Spleen (tissue), 11 donors: ENCODE measurements at regions not wholly inside any gene's neighbourhood (a gene's known extent, or its start where the extent isn't known, plus 50 kb on each side); places are given as distances from the start of the nearest gene placed in this dataset.

Experiments used
- DNase-seq: peaks from one replicate; pipeline ENCODE4 v3.0.0-alpha.2; 2020
- H3K27ac ChIP-seq, 8 donors: fragments of 200-600 bp; sonication (generic) in 7 of 8; 1 replicate in 4 of 8; 2 replicates in 4 of 8; pipeline versions ENCODE4 v1.5.0 to v1.8.0; 2016 to 2021; ENCODE audit warnings: inconsistent platforms in 4 of 8, mild to moderate bottlenecking in 4 of 8, moderate library complexity in 1 of 8
- H3K27me3 ChIP-seq, 7 donors: fragments of 200-600 bp; sonication (generic) in 6 of 7; replicated peaks in 1 of 7; 1 replicate in 4 of 7; 2 replicates in 3 of 7; pipeline versions ENCODE4 v1.5.0 to v1.8.0; 2016 to 2021; ENCODE audit warnings: inconsistent platforms in 3 of 7, mild to moderate bottlenecking in 1 of 7
- H3K36me3 ChIP-seq, 6 donors: fragments of 200-600 bp; sonication (generic) in 5 of 6; 1 replicate in 4 of 6; 2 replicates in 2 of 6; pipeline versions ENCODE4 v1.5.0 to v1.8.0; 2016 to 2021; ENCODE audit warnings: inconsistent platforms in 2 of 6
- H3K4me1 ChIP-seq, 6 donors: fragments of 200-600 bp; sonication (generic) in 5 of 6; 1 replicate in 3 of 6; 2 replicates in 3 of 6; pipeline versions ENCODE4 v1.5.0 to v1.8.0; 2016 to 2021; ENCODE audit warnings: inconsistent platforms in 3 of 6
- H3K4me3 ChIP-seq, 8 donors: fragments of 200-600 bp; sonication (generic) in 7 of 8; 1 replicate in 4 of 8; 2 replicates in 4 of 8; pipeline versions ENCODE4 v1.5.0 to v1.8.0; 2016 to 2021; ENCODE audit warnings: inconsistent platforms in 4 of 8, mild to moderate bottlenecking in 4 of 8, moderate library complexity in 2 of 8
- H3K9me3 ChIP-seq, 8 donors: fragments of 200-600 bp; sonication (generic) in 7 of 8; 1 replicate in 4 of 8; 2 replicates in 4 of 8; pipeline versions ENCODE4 v1.5.0 to v1.8.0; 2016 to 2021; ENCODE audit warnings: inconsistent platforms in 4 of 8
- CTCF ChIP-seq, 11 experiments: fragments of 200-600 bp in 7 of 11; fragments of 450-650 bp in 4 of 11; sonication (generic) in 4 of 11; IDR thresholded peaks in 8 of 11; conservative IDR thresholded peaks in 3 of 11; 1 replicate in 7 of 11; 2 replicates in 4 of 11; pipeline versions ENCODE4 v1.4.0 to v1.8.0; 2016 to 2021; ENCODE audit warnings: antibody characterized with exemption in 11 of 11, inconsistent platforms in 4 of 11, mild to moderate bottlenecking in 1 of 11
- POLR2A ChIP-seq, 3 donors: fragments of 450-650 bp; IDR thresholded peaks; one replicate each; pipeline ENCODE4 v1.5.1; 2017; ENCODE audit warnings: antibody characterized with exemption in 3 of 3, mild to moderate bottlenecking in 1 of 3
- POLR2AphosphoS5 ChIP-seq, 3 donors: sonication (generic); formaldehyde crosslinking; IDR thresholded peaks; one replicate each; pipeline ENCODE4 v1.5.1; 2017; ENCODE audit warnings: antibody characterized with exemption in 3 of 3
- WGBS, 5 donors: extraction: QIAGEN DNeasy Blood & Tissue Kit in 3 of 5; methylation state at CpG; one replicate each; pipeline versions ENCODE4 v1.1.5 to v1.1.7; 2013 to 2018; 5-methylcytosine and 5-hydroxymethylcytosine counted together
- intact Hi-C: fragments of 100-400 bp; cut with DNase I; formaldehyde crosslinking; loops from one replicate; pipeline ENCODE4 v1.15.0; 2023; ENCODE audit warnings: low total_unique reads
- donor health status: healthy with polysubstance abuse.
- donor health status: DM: no; HTN: no; CAD: no; lungs with moderate emphysema.
- donor health status: DM: no; HTN: no; CAD: no.
- donor health status: Bipolar disorder and iron deficiency.
- donor health status: healthy.
- donor health status: DM: no; HTN: no; CAD: no.
- donor health status: DM: yes; HTN: yes; CAD: no.

- no peak for TF ChIP-seq POLR2A (IDR thresholded peaks at IDR 0.05)
- TF ChIP-seq CTCF (IDR thresholded peaks at IDR 0.05 in 8 of 11, conservative IDR thresholded peaks at IDR 0.05 in 3 of 11): no peak
- TF ChIP-seq POLR2AphosphoS5 (IDR thresholded peaks at IDR 0.05): no peak
- Histone ChIP-seq H3K27me3 (no peaks in the 10 kb centered on the region), H3K9me3 (peaks cover 0 to 13% (median 0%) of the 10 kb centered on the region in 8 donors), H3K36me3 (no peaks in the 10 kb centered on the region), H3K4me3 (no peak overlapping the region), H3K4me1 (no peaks in the 10 kb centered on the region), H3K27ac (no peak overlapping the region)
- intact Hi-C loops: no loop called here
- 38 to 46% (median 40%) methylated on average over 9 of the region's 9 CpGs for WGBS, 5 donors
- DNase-seq: no peak
Measured at GRCh38 chr11:25423436-25424199, 908.3 kb upstream of the ANO3 start.

GRCh38 chr11:25432376-25432775 is 899.6 kb upstream of the ANO3 start:
- WGBS, 5 donors: 60 to 85% (median 83%) methylated on average over 2 of the region's 2 CpGs
- Histone ChIP-seq H3K36me3 (no peaks in the 10 kb centered on the region), H3K27me3 (no peaks in the 10 kb centered on the region), H3K9me3 (no peaks in the 10 kb centered on the region), H3K4me1 (no peaks in the 10 kb centered on the region), H3K4me3 (no peak overlapping the region), H3K27ac (no peak overlapping the region)
- intact Hi-C loops: no loop called here
- TF ChIP-seq POLR2AphosphoS5 (IDR thresholded peaks at IDR 0.05): no peak
- TF ChIP-seq CTCF (IDR thresholded peaks at IDR 0.05 in 8 of 11, conservative IDR thresholded peaks at IDR 0.05 in 3 of 11): no peak
- no peak for TF ChIP-seq POLR2A (IDR thresholded peaks at IDR 0.05)
- DNase-seq: no peak

- no peak for DNase-seq
- H3K9me3 ChIP-seq: no peaks in the 10 kb centered on the region
- no peak overlapping the region for H3K4me3 ChIP-seq
- 69 to 88% (median 77%) methylated on average over 1 of the region's 1 CpG for WGBS, 5 donors
- intact Hi-C loops: no loop called here
- no peak for TF ChIP-seq CTCF (IDR thresholded peaks at IDR 0.05 in 8 of 11, conservative IDR thresholded peaks at IDR 0.05 in 3 of 11)
- TF ChIP-seq POLR2AphosphoS5 (IDR thresholded peaks at IDR 0.05): no peak
- no peaks in the 10 kb centered on the region for H3K4me1 ChIP-seq
- H3K36me3 ChIP-seq: no peaks in the 10 kb centered on the region
- H3K27ac ChIP-seq: no peak overlapping the region
- H3K27me3 ChIP-seq: no peaks in the 10 kb centered on the region
Measured at GRCh38 chr11:25435197-25435596, 896.7 kb upstream of the ANO3 start.

- no peaks in the 10 kb centered on the region for H3K27me3 ChIP-seq
- no peaks in the 10 kb centered on the region for H3K36me3 ChIP-seq
- whole genome bisulfite sequencing, 5 donors: 62 to 79% (median 71%) methylated on average over 2 of the region's 2 CpGs
- no peak for DNase-seq
- no peaks in the 10 kb centered on the region for H3K4me1 ChIP-seq
- H3K4me3 ChIP-seq: no peak overlapping the region
- no peak for TF ChIP-seq POLR2AphosphoS5 (IDR thresholded peaks at IDR 0.05)
- no peak for TF ChIP-seq POLR2A (IDR thresholded peaks at IDR 0.05)
- no peak for TF ChIP-seq CTCF (IDR thresholded peaks at IDR 0.05 in 8 of 11, conservative IDR thresholded peaks at IDR 0.05 in 3 of 11)
- H3K27ac ChIP-seq: no peak overlapping the region
- intact Hi-C loops: no loop called here
- no peaks in the 10 kb centered on the region for H3K9me3 ChIP-seq
Measured at GRCh38 chr11:25436326-25436725, 895.6 kb upstream of the ANO3 start.
